Nephron (organoid): ENCODE measurements at regions not wholly inside any gene's neighbourhood (a gene's known extent, or its start where the extent isn't known, plus 50 kb on each side); places are given as distances from the start of the nearest gene placed in this dataset.

Experiments used
- H3K27ac Mint-ChIP-seq, 3 experiments: 2 replicates each; pipeline ENCODE4 v1.8.0; 2020; ENCODE audit warnings: mixed read lengths in 3 of 3, mild to moderate bottlenecking in 2 of 3, moderate library complexity in 1 of 3
- H3K27me3 Mint-ChIP-seq: 2 replicates; pipeline ENCODE4 v1.8.0; 2021; ENCODE audit warnings: low read depth, mild to moderate bottlenecking, moderate library complexity, mixed read lengths
- H3K36me3 Mint-ChIP-seq: 2 replicates; pipeline ENCODE4 v1.8.0; 2020; ENCODE audit warnings: low read depth, mixed read lengths
- H3K4me1 Mint-ChIP-seq: 2 replicates; pipeline ENCODE4 v1.8.0; 2020; ENCODE audit warnings: mixed read lengths
- H3K4me3 Mint-ChIP-seq, 3 experiments: 2 replicates each; pipeline ENCODE4 v1.8.0; 2020; ENCODE audit warnings: mild to moderate bottlenecking in 3 of 3, mixed read lengths in 3 of 3, moderate library complexity in 2 of 3
- H3K9me3 Mint-ChIP-seq: 2 replicates; pipeline ENCODE4 v1.8.0; 2020; ENCODE audit warnings: mixed read lengths
- TF ChIP-seq, protein P1 (sequence below), 3 experiments: fragments of 200-600 bp; sonication (generic); IDR thresholded peaks; one replicate each; pipeline ENCODE4 v1.5.0; 2021; ENCODE audit warnings: antibody characterized with exemption in 3 of 3; ENCODE audit not compliant: unreplicated experiment in 3 of 3

DNA sequence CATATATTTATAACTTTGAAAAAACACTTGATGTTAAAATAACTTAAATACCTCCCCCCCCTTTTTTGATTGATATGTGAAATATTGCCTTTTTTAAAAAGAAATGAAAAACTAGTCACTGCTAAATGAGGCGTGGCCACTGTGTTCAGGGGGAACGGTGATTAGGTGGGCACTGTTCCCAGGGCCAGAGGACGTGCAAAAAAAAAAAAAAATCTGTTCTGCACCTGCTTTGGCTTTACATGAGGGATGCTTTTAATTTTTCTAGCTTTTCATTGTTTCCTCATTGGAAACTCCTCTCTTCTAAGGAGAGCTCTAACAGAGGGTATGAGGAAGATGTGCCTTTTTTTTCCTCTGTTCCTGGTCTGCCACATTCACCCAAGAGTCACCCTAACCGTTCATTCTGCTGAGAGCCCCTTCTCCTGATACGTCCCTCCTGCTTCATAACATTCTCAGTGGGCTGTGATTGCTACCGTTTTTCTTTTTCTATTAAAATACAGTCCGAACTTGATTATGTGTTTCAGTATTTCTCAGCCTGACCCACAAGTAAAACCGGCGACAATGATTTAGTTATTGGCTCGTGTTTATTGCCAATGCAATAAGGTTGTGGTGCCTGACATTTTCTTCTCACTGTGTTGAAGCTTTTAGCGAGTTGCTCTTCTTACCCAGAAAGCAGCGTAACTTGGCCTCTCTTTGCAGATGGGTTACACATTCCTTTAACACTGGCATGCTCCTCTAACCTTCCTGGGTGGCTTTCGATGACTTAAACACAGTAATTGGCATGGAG lies 64.8 kb upstream of the ZNF536 start:
- TF ChIP-seq, protein P1, sequence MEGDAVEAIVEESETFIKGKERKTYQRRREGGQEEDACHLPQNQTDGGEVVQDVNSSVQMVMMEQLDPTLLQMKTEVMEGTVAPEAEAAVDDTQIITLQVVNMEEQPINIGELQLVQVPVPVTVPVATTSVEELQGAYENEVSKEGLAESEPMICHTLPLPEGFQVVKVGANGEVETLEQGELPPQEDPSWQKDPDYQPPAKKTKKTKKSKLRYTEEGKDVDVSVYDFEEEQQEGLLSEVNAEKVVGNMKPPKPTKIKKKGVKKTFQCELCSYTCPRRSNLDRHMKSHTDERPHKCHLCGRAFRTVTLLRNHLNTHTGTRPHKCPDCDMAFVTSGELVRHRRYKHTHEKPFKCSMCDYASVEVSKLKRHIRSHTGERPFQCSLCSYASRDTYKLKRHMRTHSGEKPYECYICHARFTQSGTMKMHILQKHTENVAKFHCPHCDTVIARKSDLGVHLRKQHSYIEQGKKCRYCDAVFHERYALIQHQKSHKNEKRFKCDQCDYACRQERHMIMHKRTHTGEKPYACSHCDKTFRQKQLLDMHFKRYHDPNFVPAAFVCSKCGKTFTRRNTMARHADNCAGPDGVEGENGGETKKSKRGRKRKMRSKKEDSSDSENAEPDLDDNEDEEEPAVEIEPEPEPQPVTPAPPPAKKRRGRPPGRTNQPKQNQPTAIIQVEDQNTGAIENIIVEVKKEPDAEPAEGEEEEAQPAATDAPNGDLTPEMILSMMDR (IDR thresholded peaks at IDR 0.05; ENCODE audit: unreplicated experiment in 3 of 3) = no peak
- Mint-ChIP-seq H3K36me3 (no peaks in the 10 kb centered on the region), H3K4me3 (no peak overlapping the region), H3K9me3 (no peaks in the 10 kb centered on the region), H3K27ac (no peak overlapping the region), H3K27me3 (peaks cover 10% of the 10 kb centered on the region), H3K4me1 (peaks cover 17% of the 10 kb centered on the region)

DNA sequence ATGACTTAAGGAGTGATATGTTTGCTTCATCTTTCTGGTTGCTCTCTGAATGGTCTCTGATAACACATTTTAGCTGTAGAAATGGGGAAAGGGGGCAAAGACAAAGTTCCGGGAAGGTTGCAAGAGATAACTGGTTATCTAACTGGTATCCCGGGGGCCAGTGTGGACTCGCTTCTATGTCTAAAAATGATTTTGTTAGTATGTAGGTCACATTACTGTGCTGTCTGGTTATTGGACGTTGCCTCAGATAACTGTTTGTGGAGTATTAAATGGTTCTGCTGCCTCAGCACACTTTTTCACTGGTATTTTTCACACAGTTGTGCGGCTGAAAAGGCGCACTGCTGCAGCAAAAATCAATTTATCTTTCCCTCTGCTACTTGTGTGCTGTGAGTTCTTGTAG lies 63.0 kb upstream of the ZNF536 start:
- TF ChIP-seq, protein P1 (IDR thresholded peaks at IDR 0.05; ENCODE audit: unreplicated experiment in 3 of 3) = no peak
- peak overlapping the region in 1 of 3 experiments; percentile 62 for H3K27ac Mint-ChIP-seq
- peaks cover 10% of the 10 kb centered on the region for H3K27me3 Mint-ChIP-seq
- no peak overlapping the region for H3K4me3 Mint-ChIP-seq
- peaks cover 17% of the 10 kb centered on the region for H3K4me1 Mint-ChIP-seq
- no peaks in the 10 kb centered on the region for H3K36me3 Mint-ChIP-seq
- H3K9me3 Mint-ChIP-seq = no peaks in the 10 kb centered on the region

DNA sequence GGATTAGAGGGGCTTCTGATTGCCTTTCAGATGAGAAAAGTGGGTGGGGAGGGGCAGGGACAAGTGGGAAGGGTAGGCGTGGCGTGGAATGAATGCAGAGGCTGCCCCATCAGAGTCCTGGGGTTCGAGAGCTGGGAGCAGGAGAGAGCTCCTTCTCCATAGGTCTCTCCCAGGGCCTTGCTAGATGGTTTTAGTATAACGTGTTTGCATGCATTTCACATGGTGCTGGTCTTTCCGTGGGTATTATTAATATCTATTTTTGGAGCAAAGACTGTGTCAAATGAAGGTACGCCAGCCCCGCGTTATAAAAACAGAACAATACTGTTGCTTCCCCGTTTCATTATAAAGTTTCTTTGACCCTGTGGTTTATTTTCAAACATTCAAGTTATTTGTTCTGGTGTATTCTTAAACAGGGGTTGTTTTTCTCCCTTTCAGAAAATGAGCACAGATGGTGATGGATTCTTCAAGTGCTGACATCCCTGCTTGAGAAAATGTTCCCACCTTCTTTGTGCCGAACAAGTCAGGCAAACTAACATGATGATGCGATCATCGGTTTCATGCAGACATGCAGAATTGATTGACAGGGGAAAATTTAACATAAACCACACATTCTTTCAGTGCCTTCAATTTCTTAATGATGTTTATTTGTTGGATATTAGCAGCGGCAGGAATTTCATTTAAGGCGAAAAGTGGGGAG lies 62.1 kb upstream of the ZNF536 start:
- Mint-ChIP-seq H3K4me1 (peaks cover 17% of the 10 kb centered on the region), H3K27ac (no peak overlapping the region), H3K27me3 (peaks cover 10% of the 10 kb centered on the region), H3K9me3 (peaks cover 2% of the 10 kb centered on the region), H3K36me3 (no peaks in the 10 kb centered on the region), H3K4me3 (no peak overlapping the region)
- TF ChIP-seq, protein P1 (IDR thresholded peaks at IDR 0.05; ENCODE audit: unreplicated experiment in 3 of 3) = no peak

DNA sequence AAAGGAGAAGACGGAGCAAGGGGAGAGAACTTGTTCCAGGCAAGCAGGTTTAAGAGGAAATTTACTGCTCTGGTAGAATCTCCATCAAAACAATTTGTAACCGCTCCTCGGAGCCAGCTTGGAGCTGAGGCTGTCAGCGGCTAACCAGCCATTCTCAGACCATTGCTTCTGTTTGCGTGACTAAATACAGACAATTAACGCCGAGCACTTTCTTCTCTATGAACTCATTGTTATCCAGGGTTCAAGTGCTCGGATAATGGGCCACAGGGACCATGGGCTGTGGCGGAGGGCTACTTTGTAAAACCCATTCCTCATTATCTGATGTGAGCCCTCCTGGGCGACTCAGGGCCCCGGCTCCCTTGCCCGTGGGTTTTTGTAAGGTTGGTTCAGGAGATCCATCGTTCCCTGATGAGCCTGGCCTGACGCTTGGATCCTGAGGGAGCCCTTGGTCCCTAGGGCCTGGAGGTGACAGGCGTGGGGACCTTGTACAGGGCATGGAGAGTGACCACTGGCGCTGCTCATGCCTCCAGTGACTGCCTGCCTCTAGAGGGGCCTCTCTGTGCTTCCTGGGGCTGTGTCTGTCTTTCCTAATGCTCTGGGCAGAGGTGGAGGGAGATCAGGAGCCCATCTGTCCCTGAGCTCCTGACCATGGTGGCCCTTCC lies 61.5 kb upstream of the ZNF536 start:
- Mint-ChIP-seq H3K27ac (no peak overlapping the region), H3K4me3 (no peak overlapping the region), H3K4me1 (peaks cover 17% of the 10 kb centered on the region), H3K27me3 (peaks cover 10% of the 10 kb centered on the region), H3K9me3 (peaks cover 4% of the 10 kb centered on the region), H3K36me3 (no peaks in the 10 kb centered on the region)
- TF ChIP-seq, protein P1 (IDR thresholded peaks at IDR 0.05; ENCODE audit: unreplicated experiment in 3 of 3) = no peak

DNA sequence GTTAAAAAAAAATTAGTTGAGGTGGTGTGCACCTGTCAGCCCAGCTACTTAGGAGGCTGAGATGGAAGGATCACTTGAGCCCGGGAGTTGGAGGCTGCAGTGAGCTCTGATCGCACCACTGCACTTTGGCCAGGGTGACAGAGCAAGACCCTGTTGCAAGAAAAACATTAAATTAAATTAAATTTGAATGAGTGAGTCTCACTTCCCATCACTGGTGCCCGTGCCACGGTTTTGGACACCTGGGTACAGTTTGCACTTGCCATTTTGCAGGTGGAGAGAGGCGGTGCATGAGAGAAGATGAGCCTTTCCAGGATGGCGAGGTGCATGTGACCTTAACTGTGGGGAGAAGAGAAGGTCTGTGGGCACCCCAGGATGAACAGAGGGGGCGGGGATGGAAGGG lies 60.3 kb upstream of the ZNF536 start:
- Mint-ChIP-seq H3K36me3 (no peaks in the 10 kb centered on the region), H3K4me3 (no peak overlapping the region), H3K27me3 (peaks cover 10% of the 10 kb centered on the region), H3K9me3 (peaks cover 4% of the 10 kb centered on the region), H3K4me1 (peaks cover 12% of the 10 kb centered on the region), H3K27ac (no peak overlapping the region)
- TF ChIP-seq, protein P1 (IDR thresholded peaks at IDR 0.05; ENCODE audit: unreplicated experiment in 3 of 3) = no peak
